K562 (cell line): ENCODE measurements at regions not wholly inside any gene's neighbourhood (a gene's known extent, or its start where the extent isn't known, plus 50 kb on each side); places are given as distances from the start of the nearest gene placed in this dataset.

Experiments used
- CREM ChIP-seq: IDR thresholded peaks from 2 replicates; pipeline ENCODE4 v1.6.1; 2014; ENCODE audit warnings: antibody characterized with exemption, low read depth
- FUS ChIP-seq: fragments of 200-400 bp; formaldehyde crosslinking; optimal IDR thresholded peaks from 2 replicates; pipeline ENCODE3; 2017; ENCODE audit warnings: low read depth, low read length
- HDAC3 ChIP-seq: fragments of 450-650 bp; IDR thresholded peaks from 2 replicates; pipeline ENCODE4 v1.6.1; 2018; ENCODE audit warnings: borderline replicate concordance, mild to moderate bottlenecking, moderate library complexity; ENCODE audit not compliant: partially characterized antibody
- HMG20B ChIP-seq: fragments of 250-450 bp; sonication (Bioruptor Pico); IDR thresholded peaks from 2 replicates; pipeline ENCODE4 v1.5.0; 2021; ENCODE audit warnings: mild to moderate bottlenecking
- KLF16 ChIP-seq: IDR thresholded peaks from 2 replicates; pipeline ENCODE4 v1.6.1; 2016; ENCODE audit warnings: antibody characterized with exemption
- NRF1 ChIP-seq, 2 experiments: fragments of 450-650 bp; IDR thresholded peaks in 1 of 2; conservative IDR thresholded peaks in 1 of 2; 2 replicates each; pipeline ENCODE4 v1.6.1; 2014; ENCODE audit warnings: mild to moderate bottlenecking in 2 of 2
- ZNF212 ChIP-seq: fragments of 450-650 bp; formaldehyde crosslinking; IDR thresholded peaks from 2 replicates; pipeline ENCODE4 v1.4.0; 2020; ENCODE audit warnings: mild to moderate bottlenecking
- ZNF764 ChIP-seq: fragments of 250-450 bp; sonication (Bioruptor Pico); IDR thresholded peaks from 2 replicates; pipeline ENCODE4 v1.4.0; 2020; ENCODE audit warnings: low read depth, mild to moderate bottlenecking, moderate library complexity
- TF ChIP-seq, protein P1 (sequence below), 2 experiments: fragments of 450-650 bp; IDR thresholded peaks; 2 replicates each; pipeline ENCODE4 v1.6.1; 2016; ENCODE audit warnings: mild to moderate bottlenecking in 2 of 2, borderline replicate concordance in 1 of 2, low read depth in 1 of 2, moderate library complexity in 1 of 2
- TF ChIP-seq, protein P2 (sequence below): fragments of 150-350 bp; IDR thresholded peaks from 2 replicates; pipeline ENCODE4 v1.6.1; 2014; ENCODE audit warnings: low read depth, mild to moderate bottlenecking, low read length, borderline replicate concordance
- TF ChIP-seq, protein P3 (sequence below): fragments of 250-450 bp; sonication (Bioruptor Pico); IDR thresholded peaks from 2 replicates; pipeline ENCODE4 v1.5.0; 2020; ENCODE audit warnings: mild to moderate bottlenecking, borderline replicate concordance
- TF ChIP-seq, protein P4 (sequence below): fragments of 450-650 bp; IDR thresholded peaks from 2 replicates; pipeline ENCODE4 v1.6.1; 2016

DNA sequence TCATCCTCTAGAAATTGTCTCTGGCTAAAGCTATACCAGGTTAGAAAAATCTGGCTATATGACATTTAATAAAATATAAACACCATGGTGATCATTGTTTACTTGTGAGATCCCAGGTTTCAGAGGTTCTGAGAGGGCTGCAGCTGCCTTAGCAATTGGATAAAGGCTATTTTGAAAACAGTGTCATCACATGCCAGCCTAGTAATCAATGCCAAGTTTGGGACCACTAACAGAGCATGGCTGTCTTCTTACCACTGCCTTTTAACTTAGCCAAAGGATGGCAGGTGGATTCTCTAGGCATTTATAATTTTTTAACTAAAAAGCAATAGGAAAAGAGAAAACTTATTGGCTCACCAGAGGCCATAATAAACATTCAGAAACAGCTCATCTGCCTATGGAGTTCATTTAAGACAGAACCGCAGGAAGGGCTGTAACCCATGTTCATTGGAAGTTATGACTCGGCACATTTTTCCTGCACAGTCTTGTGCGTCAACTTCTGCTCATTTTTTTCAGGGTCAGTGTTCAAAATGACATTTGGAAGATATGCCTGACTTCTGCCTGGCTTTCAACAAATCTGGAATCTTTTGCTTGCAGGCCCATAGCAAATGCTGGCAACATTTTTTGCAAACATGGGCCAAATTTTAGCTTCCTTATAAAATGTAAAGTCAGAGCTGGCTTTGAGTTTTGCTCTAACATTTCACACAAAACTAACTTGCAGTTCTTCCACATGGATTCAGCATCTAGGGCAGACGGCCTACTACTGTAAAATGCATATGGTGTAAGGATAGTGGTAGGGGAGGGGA lies 476.0 kb upstream of the TBL1XR1 start (continued):
- TF ChIP-seq, protein P1, sequence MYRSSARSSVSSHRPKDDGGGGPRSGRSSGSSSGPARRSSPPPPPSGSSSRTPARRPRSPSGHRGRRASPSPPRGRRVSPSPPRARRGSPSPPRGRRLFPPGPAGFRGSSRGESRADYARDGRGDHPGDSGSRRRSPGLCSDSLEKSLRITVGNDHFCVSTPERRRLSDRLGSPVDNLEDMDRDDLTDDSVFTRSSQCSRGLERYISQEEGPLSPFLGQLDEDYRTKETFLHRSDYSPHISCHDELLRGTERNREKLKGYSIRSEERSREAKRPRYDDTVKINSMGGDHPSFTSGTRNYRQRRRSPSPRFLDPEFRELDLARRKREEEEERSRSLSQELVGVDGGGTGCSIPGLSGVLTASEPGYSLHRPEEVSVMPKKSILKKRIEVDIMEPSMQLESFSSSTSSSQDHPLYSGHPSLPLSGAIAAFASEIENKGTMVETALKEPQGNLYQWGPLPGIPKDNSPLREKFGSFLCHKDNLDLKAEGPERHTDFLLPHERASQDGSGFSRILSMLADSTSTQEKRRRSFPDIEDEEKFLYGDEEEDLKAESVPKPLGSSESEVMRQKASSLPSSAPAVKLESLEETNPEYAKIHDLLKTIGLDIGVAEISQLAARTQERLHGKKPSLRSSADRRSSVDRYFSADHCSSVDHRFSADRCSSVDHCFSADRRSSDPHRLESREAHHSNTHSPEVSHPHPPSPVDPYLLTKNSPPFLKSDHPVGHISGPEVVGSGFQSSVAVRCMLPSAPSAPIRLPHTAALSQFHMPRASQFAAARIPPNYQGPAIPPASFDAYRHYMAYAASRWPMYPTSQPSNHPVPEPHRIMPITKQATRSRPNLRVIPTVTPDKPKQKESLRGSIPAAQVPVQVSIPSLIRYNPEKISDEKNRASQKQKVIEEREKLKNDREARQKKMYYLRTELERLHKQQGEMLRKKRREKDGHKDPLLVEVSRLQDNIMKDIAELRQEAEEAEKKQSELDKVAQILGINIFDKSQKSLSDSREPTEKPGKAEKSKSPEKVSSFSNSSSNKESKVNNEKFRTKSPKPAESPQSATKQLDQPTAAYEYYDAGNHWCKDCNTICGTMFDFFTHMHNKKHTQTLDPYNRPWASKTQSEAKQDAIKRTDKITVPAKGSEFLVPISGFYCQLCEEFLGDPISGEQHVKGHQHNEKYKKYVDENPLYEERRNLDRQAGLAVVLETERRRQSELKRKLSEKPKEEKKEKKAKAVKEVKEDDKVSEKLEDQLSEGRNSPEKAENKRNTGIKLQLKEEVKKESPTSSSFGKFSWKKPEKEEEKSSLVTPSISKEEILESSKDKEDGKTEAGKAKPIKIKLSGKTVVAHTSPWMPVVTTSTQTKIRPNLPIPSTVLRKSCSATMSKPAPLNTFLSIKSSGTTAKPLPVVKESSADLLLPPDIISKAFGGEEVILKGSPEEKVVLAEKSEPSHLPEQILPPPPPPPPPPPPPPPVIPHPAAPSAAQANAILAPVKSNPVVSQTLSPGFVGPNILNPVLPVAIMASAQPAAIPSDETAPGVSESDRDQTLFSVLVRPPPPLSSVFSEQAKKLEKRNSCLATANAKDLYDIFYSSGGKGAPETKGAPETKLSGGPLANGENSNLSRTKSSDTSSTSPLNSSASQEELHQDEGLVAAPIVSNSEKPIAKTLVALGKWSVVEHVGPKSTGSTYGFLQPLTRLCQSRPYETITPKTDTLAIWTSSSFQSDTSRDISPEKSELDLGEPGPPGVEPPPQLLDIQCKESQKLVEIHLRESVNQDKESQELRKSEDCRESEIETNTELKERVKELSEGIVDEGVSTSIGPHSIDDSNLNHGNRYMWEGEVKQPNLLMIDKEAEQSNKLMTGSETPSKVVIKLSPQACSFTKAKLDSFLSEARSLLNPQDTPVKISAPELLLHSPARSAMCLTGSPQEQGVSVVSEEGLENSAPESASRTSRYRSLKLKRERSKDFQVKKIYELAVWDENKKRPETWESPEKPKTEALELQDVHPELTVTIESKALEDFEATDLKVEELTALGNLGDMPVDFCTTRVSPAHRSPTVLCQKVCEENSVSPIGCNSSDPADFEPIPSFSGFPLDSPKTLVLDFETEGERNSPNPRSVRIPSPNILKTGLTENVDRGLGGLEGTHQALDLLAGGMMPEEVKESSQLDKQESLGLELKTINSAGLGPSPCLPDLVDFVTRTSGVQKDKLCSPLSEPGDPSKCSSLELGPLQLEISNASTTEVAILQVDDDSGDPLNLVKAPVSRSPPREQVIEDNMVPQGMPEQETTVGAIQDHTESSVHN (IDR thresholded peaks at IDR 0.05; ENCODE audit: borderline replicate concordance in 1 of 2, low read depth in 1 of 2) = no peak
- TF ChIP-seq, protein P2, sequence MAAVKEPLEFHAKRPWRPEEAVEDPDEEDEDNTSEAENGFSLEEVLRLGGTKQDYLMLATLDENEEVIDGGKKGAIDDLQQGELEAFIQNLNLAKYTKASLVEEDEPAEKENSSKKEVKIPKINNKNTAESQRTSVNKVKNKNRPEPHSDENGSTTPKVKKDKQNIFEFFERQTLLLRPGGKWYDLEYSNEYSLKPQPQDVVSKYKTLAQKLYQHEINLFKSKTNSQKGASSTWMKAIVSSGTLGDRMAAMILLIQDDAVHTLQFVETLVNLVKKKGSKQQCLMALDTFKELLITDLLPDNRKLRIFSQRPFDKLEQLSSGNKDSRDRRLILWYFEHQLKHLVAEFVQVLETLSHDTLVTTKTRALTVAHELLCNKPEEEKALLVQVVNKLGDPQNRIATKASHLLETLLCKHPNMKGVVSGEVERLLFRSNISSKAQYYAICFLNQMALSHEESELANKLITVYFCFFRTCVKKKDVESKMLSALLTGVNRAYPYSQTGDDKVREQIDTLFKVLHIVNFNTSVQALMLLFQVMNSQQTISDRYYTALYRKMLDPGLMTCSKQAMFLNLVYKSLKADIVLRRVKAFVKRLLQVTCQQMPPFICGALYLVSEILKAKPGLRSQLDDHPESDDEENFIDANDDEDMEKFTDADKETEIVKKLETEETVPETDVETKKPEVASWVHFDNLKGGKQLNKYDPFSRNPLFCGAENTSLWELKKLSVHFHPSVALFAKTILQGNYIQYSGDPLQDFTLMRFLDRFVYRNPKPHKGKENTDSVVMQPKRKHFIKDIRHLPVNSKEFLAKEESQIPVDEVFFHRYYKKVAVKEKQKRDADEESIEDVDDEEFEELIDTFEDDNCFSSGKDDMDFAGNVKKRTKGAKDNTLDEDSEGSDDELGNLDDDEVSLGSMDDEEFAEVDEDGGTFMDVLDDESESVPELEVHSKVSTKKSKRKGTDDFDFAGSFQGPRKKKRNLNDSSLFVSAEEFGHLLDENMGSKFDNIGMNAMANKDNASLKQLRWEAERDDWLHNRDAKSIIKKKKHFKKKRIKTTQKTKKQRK = no peak
- TF ChIP-seq, protein P3, sequence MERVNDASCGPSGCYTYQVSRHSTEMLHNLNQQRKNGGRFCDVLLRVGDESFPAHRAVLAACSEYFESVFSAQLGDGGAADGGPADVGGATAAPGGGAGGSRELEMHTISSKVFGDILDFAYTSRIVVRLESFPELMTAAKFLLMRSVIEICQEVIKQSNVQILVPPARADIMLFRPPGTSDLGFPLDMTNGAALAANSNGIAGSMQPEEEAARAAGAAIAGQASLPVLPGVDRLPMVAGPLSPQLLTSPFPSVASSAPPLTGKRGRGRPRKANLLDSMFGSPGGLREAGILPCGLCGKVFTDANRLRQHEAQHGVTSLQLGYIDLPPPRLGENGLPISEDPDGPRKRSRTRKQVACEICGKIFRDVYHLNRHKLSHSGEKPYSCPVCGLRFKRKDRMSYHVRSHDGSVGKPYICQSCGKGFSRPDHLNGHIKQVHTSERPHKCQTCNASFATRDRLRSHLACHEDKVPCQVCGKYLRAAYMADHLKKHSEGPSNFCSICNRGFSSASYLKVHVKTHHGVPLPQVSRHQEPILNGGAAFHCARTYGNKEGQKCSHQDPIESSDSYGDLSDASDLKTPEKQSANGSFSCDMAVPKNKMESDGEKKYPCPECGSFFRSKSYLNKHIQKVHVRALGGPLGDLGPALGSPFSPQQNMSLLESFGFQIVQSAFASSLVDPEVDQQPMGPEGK (CRISPR knock-in tag) = no peak
- TF ChIP-seq CREM = peak; percentile 39; the same call in 1 of the 2 replicates
- TF ChIP-seq ZNF764 (CRISPR knock-in tag) = no peak
- no peak for TF ChIP-seq ZNF212
- no peak for TF ChIP-seq HMG20B (CRISPR knock-in tag)
- TF ChIP-seq FUS = no peak
- no peak for TF ChIP-seq KLF16
- TF ChIP-seq HDAC3 = no peak
- TF ChIP-seq, protein P4, sequence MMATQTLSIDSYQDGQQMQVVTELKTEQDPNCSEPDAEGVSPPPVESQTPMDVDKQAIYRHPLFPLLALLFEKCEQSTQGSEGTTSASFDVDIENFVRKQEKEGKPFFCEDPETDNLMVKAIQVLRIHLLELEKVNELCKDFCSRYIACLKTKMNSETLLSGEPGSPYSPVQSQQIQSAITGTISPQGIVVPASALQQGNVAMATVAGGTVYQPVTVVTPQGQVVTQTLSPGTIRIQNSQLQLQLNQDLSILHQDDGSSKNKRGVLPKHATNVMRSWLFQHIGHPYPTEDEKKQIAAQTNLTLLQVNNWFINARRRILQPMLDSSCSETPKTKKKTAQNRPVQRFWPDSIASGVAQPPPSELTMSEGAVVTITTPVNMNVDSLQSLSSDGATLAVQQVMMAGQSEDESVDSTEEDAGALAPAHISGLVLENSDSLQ = 0 out of 2 replicates have a peak, but pooled peaks have one; percentile 4
- TF ChIP-seq NRF1 (conservative IDR thresholded peaks at IDR 0.05 in 1 of 2, IDR thresholded peaks at IDR 0.05 in 1 of 2) = no peak
